MCF 10A (cell line): ENCODE measurements at regions not wholly inside any gene's neighbourhood (a gene's known extent, or its start where the extent isn't known, plus 50 kb on each side); places are given as distances from the start of the nearest gene placed in this dataset.

ENCODE experiments used
- BruUV-seq: library from RNA; stranded (reverse); fragments of 400-500 nt; replicated peaks from 2 replicates; lab custom pipeline; 2021; lab: Mats Ljungman, UMichigan
- CTCF ChIA-PET: fragments of 300-600 bp; sonication (Branson Sonifier 250); formaldehyde crosslinking; extraction: SDS; loops from one replicate; lab custom pipeline; 2021; ENCODE audit warnings: antibody characterized with exemption, inconsistent platforms; lab: Yijun Ruan, JAX
- POLR2A ChIA-PET: fragments of 300-600, 350-650 bp; sonication (Branson Sonifier 250); formaldehyde crosslinking; extraction: SDS; loops from one replicate; lab custom pipeline; 2020; ENCODE audit warnings: antibody characterized with exemption, inconsistent platforms; lab: Yijun Ruan, JAX
- DNase-seq: peaks from one replicate; pipeline ENCODE4 v3.0.0-alpha.2; 2018; ENCODE audit not compliant: unreplicated experiment
- H3K27ac Mint-ChIP-seq: one replicate; pipeline ENCODE4 v1.8.0; 2022; ENCODE audit warnings: mild to moderate bottlenecking, low read depth, mixed read lengths; ENCODE audit not compliant: unreplicated experiment
- H3K27me3 Mint-ChIP-seq: one replicate; pipeline ENCODE4 v1.8.0; 2022; ENCODE audit warnings: mixed read lengths; ENCODE audit not compliant: insufficient read depth, unreplicated experiment
- H3K36me3 Mint-ChIP-seq: one replicate; pipeline ENCODE4 v1.8.0; 2022; ENCODE audit warnings: mild to moderate bottlenecking, moderate library complexity, mixed read lengths; ENCODE audit not compliant: insufficient read depth, unreplicated experiment
- H3K4me1 Mint-ChIP-seq: one replicate; pipeline ENCODE4 v1.8.0; 2022; ENCODE audit warnings: mixed read lengths; ENCODE audit not compliant: insufficient read depth, unreplicated experiment
- H3K4me3 Mint-ChIP-seq: one replicate; pipeline ENCODE4 v1.8.0; 2022; ENCODE audit warnings: mild to moderate bottlenecking, moderate library complexity, mixed read lengths; ENCODE audit not compliant: unreplicated experiment
- H3K9me3 Mint-ChIP-seq: one replicate; pipeline ENCODE4 v1.8.0; 2022; ENCODE audit warnings: mixed read lengths; ENCODE audit not compliant: unreplicated experiment
- intact Hi-C: fragments of 100-400 bp; cut with micrococcal nuclease; formaldehyde crosslinking; loops from 2 replicates; pipeline ENCODE4 v1.14.1; 2022
- TF ChIP-seq, protein P1 (sequence below): fragments of 200-600 bp; IDR thresholded peaks from one replicate; pipeline ENCODE4 v1.8.0; 2022; ENCODE audit warnings: antibody characterized with exemption, mild to moderate bottlenecking; ENCODE audit not compliant: unreplicated experiment

DNA sequence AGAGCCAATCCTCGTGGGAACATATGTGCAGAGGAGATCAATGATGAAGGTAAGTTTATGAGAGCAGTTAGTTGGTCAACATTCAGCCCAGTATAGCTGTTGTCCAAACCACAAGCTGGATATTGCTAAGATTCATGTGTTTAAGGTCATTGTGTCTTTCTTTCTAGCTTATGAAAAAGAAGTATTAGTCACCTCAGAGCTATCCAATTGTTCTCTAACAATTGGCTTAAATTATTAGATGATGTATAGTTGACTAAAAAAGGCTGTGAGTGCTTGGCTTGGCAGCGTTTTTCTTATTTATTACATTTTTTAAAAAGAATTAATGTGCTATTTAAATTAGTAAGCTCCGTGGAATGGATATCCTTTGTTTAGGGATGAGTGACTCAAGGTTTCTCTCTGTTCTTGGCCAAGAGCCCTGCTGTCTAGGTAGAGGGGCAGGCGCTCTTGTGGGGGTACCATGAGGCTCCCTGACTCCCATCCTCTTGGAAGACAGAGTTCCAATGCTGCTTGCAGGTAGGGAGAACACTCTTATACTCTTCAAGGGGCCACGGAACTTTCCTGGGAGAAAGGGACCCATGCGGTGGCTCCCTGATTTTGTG is 487.4 kb downstream of the IRX1 start:
- peak; percentile 33 for DNase-seq
- peaks cover 5% of the 10 kb centered on the region for H3K36me3 Mint-ChIP-seq
- ChIA-PET CTCF (no interaction called here), POLR2A (interaction anchor here (0.8 kb wide), 1 partner anchor 16 kb away, joined by 3 read pairs; no protein-coding TSS in a partner anchor)
- TF ChIP-seq, protein P1, sequence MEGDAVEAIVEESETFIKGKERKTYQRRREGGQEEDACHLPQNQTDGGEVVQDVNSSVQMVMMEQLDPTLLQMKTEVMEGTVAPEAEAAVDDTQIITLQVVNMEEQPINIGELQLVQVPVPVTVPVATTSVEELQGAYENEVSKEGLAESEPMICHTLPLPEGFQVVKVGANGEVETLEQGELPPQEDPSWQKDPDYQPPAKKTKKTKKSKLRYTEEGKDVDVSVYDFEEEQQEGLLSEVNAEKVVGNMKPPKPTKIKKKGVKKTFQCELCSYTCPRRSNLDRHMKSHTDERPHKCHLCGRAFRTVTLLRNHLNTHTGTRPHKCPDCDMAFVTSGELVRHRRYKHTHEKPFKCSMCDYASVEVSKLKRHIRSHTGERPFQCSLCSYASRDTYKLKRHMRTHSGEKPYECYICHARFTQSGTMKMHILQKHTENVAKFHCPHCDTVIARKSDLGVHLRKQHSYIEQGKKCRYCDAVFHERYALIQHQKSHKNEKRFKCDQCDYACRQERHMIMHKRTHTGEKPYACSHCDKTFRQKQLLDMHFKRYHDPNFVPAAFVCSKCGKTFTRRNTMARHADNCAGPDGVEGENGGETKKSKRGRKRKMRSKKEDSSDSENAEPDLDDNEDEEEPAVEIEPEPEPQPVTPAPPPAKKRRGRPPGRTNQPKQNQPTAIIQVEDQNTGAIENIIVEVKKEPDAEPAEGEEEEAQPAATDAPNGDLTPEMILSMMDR = no peak
- intact Hi-C loops = no loop called here
- peaks cover 14% of the 10 kb centered on the region for H3K9me3 Mint-ChIP-seq
- H3K4me3 Mint-ChIP-seq = no peak overlapping the region
- H3K4me1 Mint-ChIP-seq = peaks cover 6% of the 10 kb centered on the region
- no peak overlapping the region for H3K27ac Mint-ChIP-seq
- no peaks in the 10 kb centered on the region for H3K27me3 Mint-ChIP-seq
- BruUV-seq = no TSS peak

DNA sequence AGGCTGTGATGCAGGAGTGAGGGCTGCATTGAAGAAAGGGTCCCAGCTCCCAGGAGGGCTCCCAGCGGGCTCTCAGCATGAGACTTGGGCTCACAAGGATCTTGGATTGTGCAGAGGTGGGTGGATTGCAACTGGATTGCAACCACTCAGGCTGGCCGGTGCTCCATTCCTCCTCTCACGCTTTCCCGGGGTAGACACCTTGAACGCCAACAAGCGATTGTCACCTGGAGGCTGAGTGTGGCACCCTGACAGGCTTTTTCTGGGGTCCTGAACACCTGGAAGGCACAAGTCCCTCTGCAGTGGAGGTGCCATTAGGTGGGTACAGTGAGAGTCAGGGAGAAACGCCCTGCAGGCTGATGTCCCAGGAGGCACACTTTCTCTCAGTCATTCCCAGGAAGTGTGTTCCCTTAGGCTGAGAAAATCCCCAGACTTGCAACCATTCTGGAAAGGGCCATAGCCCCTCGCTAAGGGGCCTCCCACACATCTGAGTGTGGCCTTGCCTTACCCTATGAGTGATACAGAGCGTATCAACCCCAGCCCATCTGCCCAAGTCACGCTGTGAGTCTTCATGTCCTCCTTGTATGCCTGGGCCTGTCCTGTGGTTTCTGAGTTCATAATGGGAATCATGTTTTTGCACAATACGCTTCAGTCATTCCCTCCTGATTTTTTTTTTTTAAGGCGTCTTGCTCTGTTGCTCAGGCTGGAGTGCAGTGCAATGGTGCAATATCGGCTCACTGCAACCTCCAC is 488.1 kb downstream of the IRX1 start:
- Mint-ChIP-seq H3K9me3 (peaks cover 14% of the 10 kb centered on the region), H3K4me3 (no peak overlapping the region), H3K27ac (no peak overlapping the region), H3K27me3 (no peaks in the 10 kb centered on the region), H3K36me3 (peaks cover 5% of the 10 kb centered on the region), H3K4me1 (peaks cover 6% of the 10 kb centered on the region)
- BruUV-seq = no TSS peak
- TF ChIP-seq, protein P1 = no peak
- intact Hi-C loops = no loop called here
- ChIA-PET CTCF (interaction anchor here (0.7 kb wide), 1 partner anchor 1816 kb away, joined by 4 read pairs; no protein-coding TSS in a partner anchor), POLR2A (no interaction called here)
- peak; percentile 75 for DNase-seq

DNA sequence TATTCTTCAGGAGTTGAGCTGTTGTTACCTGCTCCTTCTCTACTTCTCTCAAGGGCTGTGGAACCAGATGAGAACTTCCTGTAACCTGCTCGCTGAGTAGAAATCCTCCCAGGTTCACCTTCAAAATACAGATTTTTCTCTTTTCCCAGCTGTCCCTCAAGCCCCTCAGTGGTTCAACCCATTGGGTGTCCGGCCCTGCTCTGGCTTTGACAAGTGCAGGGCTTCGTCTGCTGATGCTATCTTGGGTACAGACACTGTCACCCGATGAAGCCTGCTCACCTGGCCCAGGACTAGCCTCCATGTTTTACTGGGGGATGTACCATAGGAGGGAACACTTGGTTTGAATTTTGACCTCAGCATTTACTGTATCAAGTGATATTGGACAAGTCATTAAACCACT is 490.4 kb downstream of the IRX1 start:
- intact Hi-C loops = no loop called here
- Mint-ChIP-seq H3K27me3 (no peaks in the 10 kb centered on the region), H3K9me3 (peaks cover 6% of the 10 kb centered on the region), H3K36me3 (peaks cover 5% of the 10 kb centered on the region), H3K4me1 (no peaks in the 10 kb centered on the region), H3K27ac (no peak overlapping the region), H3K4me3 (no peak overlapping the region)
- ChIA-PET CTCF (interaction anchor here (0.5 kb wide), 1 partner anchor 111 kb away, joined by 3 read pairs; no protein-coding TSS in a partner anchor), POLR2A (no interaction called here)
- TF ChIP-seq, protein P1 = no peak
- no peak for DNase-seq
- no TSS peak for BruUV-seq

DNA sequence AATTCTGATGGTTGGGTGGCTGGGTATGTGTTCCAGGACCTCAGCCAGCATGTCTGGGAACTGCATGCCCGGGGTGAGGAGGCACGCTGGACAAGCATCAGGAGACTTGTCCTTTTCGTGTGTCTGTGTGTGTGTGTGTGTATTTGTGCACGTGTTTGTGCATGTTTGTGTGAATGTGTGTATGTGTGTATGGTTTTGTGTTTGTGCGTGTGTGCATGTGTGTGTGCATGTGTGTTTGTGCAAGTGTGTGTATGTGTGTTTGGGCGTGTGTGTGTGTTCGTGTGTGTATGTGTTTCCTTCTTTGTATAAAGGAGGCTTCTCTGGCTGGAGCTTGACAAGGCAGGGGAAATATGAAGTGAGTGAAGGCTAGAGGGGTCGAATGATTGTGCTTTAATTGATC is 491.5 kb downstream of the IRX1 start:
- POLR2A ChIA-PET = no interaction called here
- DNase-seq = no peak
- TF ChIP-seq, protein P1 = no peak
- H3K9me3 Mint-ChIP-seq = peaks cover 6% of the 10 kb centered on the region
- CTCF ChIA-PET = no interaction called here
- H3K4me3 Mint-ChIP-seq = no peak overlapping the region
- H3K27ac Mint-ChIP-seq = no peak overlapping the region
- intact Hi-C loops = no loop called here
- no peaks in the 10 kb centered on the region for H3K27me3 Mint-ChIP-seq
- H3K36me3 Mint-ChIP-seq = peaks cover 5% of the 10 kb centered on the region
- no peaks in the 10 kb centered on the region for H3K4me1 Mint-ChIP-seq
- BruUV-seq = no TSS peak
